ENCODE measurements at regions not wholly inside any gene's neighbourhood (a gene's known extent, or its start where the extent isn't known, plus 50 kb on each side); places are given as distances from the start of the nearest gene placed in this dataset.

GRCh38 chr7:28356619-28357018 is 55.7 kb upstream of the CREB5 start (continued):
- TF ChIP-seq, protein P1, sequence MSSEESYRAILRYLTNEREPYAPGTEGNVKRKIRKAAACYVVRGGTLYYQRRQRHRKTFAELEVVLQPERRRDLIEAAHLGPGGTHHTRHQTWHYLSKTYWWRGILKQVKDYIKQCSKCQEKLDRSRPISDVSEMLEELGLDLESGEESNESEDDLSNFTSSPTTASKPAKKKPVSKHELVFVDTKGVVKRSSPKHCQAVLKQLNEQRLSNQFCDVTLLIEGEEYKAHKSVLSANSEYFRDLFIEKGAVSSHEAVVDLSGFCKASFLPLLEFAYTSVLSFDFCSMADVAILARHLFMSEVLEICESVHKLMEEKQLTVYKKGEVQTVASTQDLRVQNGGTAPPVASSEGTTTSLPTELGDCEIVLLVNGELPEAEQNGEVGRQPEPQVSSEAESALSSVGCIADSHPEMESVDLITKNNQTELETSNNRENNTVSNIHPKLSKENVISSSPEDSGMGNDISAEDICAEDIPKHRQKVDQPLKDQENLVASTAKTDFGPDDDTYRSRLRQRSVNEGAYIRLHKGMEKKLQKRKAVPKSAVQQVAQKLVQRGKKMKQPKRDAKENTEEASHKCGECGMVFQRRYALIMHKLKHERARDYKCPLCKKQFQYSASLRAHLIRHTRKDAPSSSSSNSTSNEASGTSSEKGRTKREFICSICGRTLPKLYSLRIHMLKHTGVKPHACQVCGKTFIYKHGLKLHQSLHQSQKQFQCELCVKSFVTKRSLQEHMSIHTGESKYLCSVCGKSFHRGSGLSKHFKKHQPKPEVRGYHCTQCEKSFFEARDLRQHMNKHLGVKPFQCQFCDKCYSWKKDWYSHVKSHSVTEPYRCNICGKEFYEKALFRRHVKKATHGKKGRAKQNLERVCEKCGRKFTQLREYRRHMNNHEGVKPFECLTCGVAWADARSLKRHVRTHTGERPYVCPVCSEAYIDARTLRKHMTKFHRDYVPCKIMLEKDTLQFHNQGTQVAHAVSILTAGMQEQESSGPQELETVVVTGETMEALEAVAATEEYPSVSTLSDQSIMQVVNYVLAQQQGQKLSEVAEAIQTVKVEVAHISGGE (tag by site-specific recombination; conservative IDR thresholded peaks at IDR 0.05; ENCODE audit: low read depth) = no peak
- no peak for TF ChIP-seq GLIS1 (tag by site-specific recombination; IDR thresholded peaks at IDR 0.05)
- TF ChIP-seq ZNF670 (tag by site-specific recombination; IDR thresholded peaks at IDR 0.05; ENCODE audit: low read depth) = no peak
- no peak for TF ChIP-seq ZBTB8A (tag by site-specific recombination; IDR thresholded peaks at IDR 0.05)
- TF ChIP-seq ZNF692 (tag by site-specific recombination; IDR thresholded peaks at IDR 0.05) = no peak

DNA sequence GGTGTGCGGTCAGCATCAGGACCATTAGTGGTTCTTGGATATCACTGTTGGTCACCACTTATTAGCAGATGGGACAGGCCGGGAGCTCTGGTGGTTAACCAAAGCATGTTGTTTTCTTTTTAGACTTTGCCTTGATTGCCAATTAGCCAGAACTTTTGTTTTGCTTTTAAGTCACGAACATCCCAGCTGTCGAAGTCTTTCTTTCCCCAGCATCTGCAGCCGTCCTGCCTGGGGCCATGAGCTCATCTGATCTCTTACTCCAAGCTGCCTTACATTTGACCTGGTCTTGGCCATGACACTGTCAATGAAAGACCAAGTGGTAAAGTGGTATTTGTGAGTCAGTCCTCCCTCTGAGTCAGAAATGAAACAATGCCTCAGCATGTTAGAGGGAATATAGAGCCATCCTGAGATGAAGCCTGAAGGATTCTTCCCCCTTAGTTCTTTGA is 53.9 kb upstream of the CREB5 start:
- CTCF ChIA-PET = interaction anchor here (0.8 to 1.0 kb wide), 2 partner anchors 17 to 25 kb away, joined by 3 to 5 read pairs; no protein-coding TSS in a partner anchor

More for the DNA sequence above, 53.9 kb upstream of the CREB5 start:
- POLR2A ChIA-PET = interaction anchor here (0.7 kb wide), 1 partner anchor 77 kb away, joined by 3 read pairs; no protein-coding TSS in a partner anchor
- H3K9me3 ChIP-seq (ENCODE audit: control insufficient read depth, insufficient read depth, low read depth, low read length) = no peaks in the 10 kb centered on the region
- no peak for TF ChIP-seq GLIS1 (tag by site-specific recombination; IDR thresholded peaks at IDR 0.05)
- no peak for TF ChIP-seq IKZF3 (tag by site-specific recombination; IDR thresholded peaks at IDR 0.05)
- no peak for TF ChIP-seq ZNF114 (tag by site-specific recombination; IDR thresholded peaks at IDR 0.05)
- TF ChIP-seq ZNF514 (tag by site-specific recombination; IDR thresholded peaks at IDR 0.05) = no peak
- TF ChIP-seq ZFP41 (tag by site-specific recombination; IDR thresholded peaks at IDR 0.05; ENCODE audit: borderline replicate concordance) = no peak
- TF ChIP-seq ZSCAN4 (tag by site-specific recombination; IDR thresholded peaks at IDR 0.05) = no peak
- no peak for TF ChIP-seq ZNF837 (tag by site-specific recombination; IDR thresholded peaks at IDR 0.05)
- no peak for TF ChIP-seq ZBTB8A (tag by site-specific recombination; IDR thresholded peaks at IDR 0.05)
- no peak for TF ChIP-seq ZSCAN5A (tag by site-specific recombination; IDR thresholded peaks at IDR 0.05)
- TF ChIP-seq, protein P2, sequence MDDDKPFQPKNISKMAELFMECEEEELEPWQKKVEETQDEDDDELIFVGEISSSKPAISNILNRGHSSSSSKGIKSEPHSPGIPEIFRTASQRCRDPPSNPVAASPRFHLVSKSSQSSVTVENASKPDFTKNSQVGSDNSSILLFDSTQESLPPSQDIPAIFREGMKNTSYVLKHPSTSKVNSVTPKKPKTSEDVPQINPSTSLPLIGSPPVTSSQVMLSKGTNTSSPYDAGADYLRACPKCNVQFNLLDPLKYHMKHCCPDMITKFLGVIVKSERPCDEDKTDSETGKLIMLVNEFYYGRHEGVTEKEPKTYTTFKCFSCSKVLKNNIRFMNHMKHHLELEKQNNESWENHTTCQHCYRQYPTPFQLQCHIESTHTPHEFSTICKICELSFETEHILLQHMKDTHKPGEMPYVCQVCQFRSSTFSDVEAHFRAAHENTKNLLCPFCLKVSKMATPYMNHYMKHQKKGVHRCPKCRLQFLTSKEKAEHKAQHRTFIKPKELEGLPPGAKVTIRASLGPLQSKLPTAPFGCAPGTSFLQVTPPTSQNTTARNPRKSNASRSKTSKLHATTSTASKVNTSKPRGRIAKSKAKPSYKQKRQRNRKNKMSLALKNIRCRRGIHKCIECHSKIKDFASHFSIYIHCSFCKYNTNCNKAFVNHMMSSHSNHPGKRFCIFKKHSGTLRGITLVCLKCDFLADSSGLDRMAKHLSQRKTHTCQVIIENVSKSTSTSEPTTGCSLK (tag by site-specific recombination; IDR thresholded peaks at IDR 0.05) = no peak
- TF ChIP-seq ZNF2 (tag by site-specific recombination; IDR thresholded peaks at IDR 0.05) = no peak
- TF ChIP-seq ZNF214 (tag by site-specific recombination; IDR thresholded peaks at IDR 0.05; ENCODE audit: borderline replicate concordance) = no peak
- no peak for TF ChIP-seq ZNF529 (tag by site-specific recombination; IDR thresholded peaks at IDR 0.05; ENCODE audit: insufficient replicate concordance)
- TF ChIP-seq ZNF549 (tag by site-specific recombination; IDR thresholded peaks at IDR 0.05) = no peak
- TF ChIP-seq ZNF624 (tag by site-specific recombination; IDR thresholded peaks at IDR 0.05) = no peak
- no peak for TF ChIP-seq ZNF112 (tag by site-specific recombination; IDR thresholded peaks at IDR 0.05)
- TF ChIP-seq EGR2 (tag by site-specific recombination; IDR thresholded peaks at IDR 0.05; ENCODE audit: low read depth) = no peak
- TF ChIP-seq ZNF24 (tag by site-specific recombination; IDR thresholded peaks at IDR 0.05) = no peak
- no peak for TF ChIP-seq ZBTB7A (tag by site-specific recombination; IDR thresholded peaks at IDR 0.05; ENCODE audit: low read depth)
- no peak for TF ChIP-seq ZNF248 (tag by site-specific recombination; IDR thresholded peaks at IDR 0.05)
- no peak overlapping the region for H3K27ac ChIP-seq (ENCODE audit: extremely low read depth, low read depth, low read length)
- no peak overlapping the region for H3K4me3 ChIP-seq (ENCODE audit: low read depth, low read length)
- no peaks in the 10 kb centered on the region for H3K36me3 ChIP-seq (ENCODE audit: control insufficient read depth in 2 of 2, insufficient read depth in 1 of 2, low read length in 2 of 2)
- H3K4me1 ChIP-seq (ENCODE audit: control insufficient read depth, insufficient read depth, low read length) = peaks cover 6% of the 10 kb centered on the region
